Stimulated activated CD4-positive, alpha-beta T cell treated with anti-CD3 and anti-CD28 coated beads, Interleukin-4, amount 100 ng/mL, for 4 hours (primary cell): ENCODE measurements at regions not wholly inside any gene's neighbourhood (a gene's known extent, or its start where the extent isn't known, plus 50 kb on each side); places are given as distances from the start of the nearest gene placed in this dataset.

ENCODE experiments used
- DNase-seq, 2 experiments: peaks; one replicate each; pipeline ENCODE4 v3.0.0-alpha.2; 2020

DNA sequence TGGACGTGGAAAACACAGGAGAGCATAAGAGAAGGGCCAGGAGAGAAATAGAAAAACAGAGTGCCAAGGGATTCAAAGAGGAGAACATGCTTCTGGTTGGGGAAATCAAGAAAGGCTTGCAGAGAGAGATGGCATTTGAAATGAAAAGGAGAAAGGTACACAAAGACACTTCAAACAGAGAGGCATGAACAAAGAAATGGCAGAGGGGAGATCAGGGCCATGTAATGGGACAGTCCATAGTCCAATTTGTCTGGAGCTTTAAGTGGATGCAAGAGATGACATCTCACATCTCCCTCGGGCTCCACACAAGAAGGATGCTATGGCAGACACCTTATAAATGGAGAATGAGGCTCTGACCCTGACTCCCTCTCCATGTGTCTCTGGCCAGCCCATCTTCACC is 331.1 kb downstream of the MLLT3 start:
- no peak for DNase-seq

DNA sequence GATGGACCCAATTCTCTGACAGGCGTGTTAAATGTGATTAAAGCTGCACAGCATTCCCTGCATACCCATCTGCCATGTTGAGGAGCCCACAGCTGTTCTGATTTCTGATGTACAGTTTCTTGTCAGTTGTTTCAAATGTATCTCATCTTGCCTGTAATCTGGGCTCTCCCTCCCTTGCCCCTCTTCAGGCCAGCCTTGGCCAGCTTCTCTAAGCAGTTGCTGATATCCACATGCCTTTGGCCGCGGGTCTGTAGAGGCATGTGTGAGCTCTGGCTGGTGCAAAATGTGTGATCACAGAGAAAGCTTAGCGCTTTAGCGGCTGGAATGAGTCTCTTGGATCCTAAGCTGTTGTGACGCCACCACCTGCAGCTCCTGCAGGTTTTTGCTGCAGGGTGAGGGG is 332.0 kb downstream of the MLLT3 start:
- no peak for DNase-seq

DNA sequence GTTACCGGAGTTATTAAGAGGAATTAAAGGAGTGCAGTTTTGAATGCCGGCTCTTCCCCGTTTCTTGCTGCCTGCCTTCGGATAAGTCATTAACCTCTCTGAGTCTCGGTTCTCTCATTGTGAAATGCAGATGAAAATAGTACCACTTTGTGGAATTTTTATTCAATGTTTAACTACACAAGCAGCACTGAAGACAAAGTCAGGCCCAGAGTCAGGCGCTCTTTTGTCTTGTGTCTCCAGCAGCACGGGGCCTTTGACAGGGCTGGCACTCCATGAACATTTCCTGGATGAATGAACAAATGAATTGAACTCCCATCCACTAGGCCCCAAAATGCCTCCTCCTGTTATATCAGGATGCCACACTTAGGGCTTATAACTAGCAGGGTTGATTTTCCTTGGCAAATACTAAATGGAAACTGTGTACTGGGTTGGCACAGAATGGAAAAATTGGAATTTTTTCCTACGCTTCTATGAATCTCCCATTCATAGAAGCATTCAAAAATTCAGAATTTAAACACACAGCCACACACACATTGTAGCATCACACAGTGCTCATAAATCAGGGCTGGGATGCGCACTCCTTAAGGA is 332.8 kb downstream of the MLLT3 start:
- no peak for DNase-seq

DNA sequence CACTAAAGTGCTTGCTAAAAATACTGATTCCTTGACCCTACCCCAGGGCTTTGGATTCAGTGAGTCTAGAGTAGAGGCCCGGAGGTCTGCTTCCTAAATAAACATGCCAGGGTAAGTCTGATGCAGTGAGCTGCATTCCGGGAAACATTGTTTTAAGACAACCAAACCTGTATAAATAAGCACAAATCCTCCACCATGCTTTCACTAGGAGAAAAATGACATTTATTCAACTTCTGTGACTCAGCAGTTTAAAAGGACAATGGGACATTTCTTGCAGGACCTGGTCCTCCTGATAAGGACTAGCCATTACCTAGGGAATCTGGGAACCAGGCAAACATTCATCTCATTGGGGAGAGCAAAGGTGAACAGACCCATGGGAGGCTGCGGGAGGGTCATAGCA is 335.3 kb downstream of the MLLT3 start:
- DNase-seq = no peak

DNA sequence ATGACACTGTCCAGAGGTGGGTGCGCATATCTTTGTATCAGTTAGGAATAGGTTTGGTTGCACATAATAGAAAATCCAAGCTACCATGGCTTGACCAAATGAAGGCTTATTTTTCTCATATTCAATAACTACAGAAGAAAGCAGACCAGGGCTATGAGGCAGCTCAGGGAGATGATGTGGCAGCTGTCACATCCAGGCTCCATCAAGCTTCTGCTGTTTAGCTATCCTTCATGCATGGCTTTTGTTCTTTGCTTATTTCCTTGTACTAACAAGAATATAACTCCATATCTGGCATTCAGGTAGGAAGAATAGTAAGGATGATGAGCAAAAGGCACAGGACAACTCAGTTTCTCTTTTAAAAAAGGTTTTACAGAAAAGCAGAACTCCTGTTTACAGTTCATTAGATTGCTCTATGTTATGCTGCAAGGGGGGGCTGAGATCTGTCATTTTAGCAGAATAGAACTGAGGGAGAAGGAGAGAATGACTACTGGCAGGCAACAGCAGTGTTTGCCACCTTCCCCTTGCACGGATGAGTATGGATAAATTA is 336.1 kb downstream of the MLLT3 start:
- DNase-seq = no peak

DNA sequence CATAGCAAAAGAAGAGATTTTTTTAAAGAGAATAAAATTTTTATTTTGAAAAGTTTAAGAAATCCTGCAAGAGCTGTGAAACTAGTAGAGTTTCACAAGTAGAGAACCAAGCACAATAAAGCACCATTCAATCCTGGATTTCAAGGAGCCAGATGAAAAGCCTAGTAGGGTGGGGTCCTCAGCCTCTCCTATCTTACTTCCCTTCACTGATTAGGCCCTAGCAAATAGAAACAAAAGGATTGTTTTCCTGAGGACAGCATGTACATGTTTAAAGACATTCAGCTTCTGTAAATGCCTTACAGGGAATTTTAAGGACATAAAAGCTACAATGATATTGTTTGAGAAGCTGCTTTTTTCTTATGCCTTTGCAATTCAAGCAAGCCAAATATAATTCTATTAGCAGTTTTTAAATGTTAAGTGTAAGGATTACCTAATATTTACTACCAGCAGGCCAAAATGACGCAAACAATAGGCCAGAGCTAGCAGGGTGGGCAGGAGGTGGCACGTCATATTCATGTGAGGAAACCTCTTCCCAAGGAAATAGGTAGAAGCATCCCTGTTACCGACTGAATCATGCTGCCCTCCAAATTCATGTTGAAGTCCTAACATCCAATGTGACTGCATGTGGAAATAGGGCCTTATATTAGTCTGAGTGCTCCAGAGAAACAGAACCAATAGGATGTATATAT is 337.6 kb downstream of the MLLT3 start:
- DNase-seq = no peak

DNA sequence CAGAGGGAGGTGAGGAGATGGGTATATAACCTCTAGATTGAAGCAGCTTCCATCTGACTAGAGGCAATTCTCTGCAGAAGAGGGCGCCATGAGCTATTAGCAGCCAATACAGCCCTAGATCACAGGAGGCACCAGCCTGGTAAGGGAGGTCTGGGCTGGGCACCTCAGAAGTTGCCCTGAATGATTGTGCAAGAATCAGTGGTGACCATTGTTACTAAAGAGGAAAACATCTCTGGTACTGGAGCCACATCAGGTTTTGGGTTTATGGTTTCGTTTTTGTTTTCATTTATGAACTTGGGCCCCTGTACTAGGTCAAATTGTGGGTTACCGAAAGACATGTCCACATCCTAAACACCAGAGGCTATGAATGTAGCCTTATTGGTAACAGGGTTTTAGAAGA is 342.0 kb downstream of the MLLT3 start:
- DNase-seq = no peak

DNA sequence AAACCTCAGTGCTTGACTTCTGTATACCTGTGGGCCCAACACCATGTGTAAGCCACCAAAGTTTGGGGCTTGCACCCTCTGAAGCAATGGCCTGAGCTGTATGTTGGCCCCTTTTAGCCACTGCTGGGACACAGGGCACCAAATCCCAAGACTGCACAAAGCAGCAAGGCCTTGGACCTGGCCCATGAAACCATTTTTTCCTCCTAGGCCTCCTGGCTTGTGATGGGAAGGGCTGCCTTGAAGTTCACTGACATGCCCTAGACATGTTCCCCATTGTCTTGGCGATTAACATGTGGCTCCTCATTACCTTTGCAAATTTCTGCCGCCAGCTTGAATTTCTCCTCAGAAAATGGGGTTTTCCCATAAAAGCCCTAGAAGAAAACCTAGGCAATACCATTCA is 345.5 kb downstream of the MLLT3 start:
- DNase-seq = no peak

DNA sequence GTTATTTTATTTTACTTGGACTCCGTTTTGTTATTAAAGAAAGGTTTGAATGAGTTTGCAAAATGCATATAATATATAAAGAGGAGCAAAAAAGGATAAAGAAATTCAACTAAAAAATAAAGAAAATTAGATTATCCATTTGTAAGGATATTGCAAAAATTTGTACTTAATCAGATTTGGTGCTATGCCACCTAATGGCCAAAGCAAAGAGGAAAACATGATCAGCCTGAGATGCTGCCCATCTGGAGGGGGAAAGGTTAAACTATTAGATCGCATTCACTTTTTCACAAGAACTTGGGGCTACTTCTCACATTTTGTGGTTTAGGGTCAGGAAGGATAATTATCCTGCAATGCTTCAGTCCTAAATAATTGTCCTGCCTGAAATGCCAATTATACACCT is 350.6 kb downstream of the MLLT3 start:
- no peak for DNase-seq

DNA sequence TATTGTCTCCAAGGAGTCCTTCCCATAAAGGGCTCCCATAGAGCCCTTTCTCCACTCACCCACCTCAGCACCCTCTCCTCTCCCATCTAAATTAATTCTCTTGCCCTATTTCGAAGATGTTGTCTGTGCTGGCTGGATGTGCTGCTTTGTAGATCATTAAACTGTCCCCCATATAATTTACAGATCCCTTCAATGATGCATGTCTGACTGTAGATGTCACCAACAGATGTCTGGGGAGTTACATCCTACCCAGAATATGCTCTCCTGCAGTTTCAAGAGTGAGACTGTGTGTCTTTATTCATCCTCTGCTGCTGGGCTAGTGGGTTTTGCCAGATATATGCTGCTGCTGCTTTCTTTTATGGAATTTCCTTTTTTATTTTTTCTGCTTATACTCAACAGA is 351.2 kb downstream of the MLLT3 start:
- no peak for DNase-seq

DNA sequence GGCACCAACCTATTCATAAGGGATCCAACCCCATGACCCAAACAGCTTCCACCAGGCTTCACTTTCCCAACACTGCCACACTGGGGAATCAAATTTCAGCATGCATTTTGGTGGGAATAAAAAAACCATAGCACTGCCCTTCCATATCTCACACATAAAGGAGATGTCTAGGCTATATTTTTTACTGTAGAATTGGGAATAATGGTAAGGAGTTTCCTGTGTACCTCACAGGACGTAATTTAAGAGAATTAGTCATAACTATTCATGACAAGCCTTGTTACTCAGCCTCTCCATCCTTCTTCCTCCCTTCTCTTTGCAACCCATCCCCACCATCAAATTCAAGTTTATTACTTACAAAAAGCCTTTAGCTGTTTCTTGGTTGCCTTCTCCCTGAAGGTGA is 352.1 kb downstream of the MLLT3 start:
- DNase-seq = no peak

DNA sequence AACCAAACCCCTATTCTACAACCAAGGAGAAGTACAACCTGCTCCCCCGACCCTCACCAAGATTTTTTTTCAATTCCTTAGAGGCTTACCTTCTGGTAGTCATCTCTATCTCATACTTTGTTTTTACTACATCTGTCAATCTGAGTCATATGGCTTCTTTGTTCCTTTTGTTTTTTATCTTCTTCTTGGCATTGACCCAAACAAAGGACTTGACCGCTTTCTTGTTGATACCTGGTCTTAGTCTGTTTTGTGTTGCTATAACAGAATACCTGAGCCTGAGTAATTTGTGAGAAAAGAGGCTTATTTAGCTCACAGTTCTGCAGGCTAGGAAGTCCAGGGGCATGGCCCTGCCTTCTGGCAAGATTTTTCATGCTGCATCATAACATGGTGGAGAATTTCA is 352.7 kb downstream of the MLLT3 start:
- no peak for DNase-seq

DNA sequence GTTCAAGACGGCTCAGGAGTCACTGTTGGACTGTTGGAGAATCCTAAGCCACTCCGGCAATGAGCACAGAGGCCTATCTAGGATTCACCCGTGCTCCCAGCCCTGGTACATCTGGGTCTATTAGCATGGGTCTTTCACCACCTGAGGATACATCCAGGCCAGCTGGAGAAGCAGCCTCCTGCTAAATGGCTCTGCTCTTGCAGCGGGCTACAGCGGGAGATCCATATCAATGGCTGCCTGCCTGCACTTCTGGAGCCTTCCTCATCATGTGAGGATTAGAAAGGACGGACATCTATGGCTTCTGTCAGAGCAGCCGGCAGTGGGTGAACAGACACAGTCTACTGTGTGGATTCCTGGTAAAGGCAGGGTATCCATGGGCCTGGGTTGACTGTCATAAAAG is 357.4 kb downstream of the MLLT3 start:
- DNase-seq = no peak

DNA sequence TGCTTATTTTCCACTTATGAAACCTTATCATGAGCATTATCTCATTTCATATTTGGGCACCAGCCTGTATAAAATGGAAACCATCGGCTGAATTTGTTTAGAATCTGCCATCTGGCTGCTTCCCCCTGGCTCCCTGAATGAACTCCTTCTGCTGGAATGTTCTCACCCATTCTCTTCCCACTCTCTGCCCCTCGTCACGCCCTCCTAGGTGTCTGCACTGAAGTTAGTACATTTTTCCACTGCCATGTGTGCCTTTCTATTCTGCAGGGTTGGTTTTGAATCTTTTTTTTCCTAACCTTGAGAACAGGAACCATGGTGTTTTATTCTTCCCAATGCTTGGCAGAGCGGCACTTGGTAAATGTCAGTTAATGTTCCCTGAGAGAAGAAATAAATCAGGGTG is 359.7 kb downstream of the MLLT3 start:
- no peak for DNase-seq

DNA sequence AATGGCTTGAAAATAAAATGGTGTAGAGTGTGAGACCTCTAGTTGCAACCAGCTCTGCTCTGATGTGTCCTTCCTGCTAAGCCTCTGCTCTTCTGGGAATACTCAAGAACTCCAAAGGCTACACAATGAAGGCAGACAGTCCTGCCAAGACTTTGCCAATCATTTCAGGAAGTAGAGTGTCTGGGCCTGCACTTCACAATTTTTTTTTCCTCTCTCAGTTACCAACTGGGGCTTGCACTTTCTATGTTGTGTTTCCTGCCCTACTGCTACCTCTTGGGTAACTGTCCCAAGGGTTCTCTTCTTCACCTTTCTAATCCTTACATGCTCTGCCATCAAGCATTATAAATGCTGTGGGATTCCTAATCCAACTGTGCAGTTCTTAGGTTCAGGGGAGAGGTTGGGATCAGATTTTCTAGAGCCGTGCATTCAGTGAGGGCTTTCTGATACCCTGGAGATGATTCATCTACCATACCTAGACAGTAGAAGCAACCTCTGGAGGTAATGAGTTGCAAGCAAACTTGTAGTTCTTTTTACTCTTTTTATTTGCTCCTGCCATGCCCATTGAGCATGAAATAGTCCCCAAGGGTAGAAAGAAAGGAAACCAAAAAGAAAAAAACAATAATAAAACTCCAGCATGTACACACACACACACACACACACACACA is 365.9 kb downstream of the MLLT3 start:
- no peak for DNase-seq

DNA sequence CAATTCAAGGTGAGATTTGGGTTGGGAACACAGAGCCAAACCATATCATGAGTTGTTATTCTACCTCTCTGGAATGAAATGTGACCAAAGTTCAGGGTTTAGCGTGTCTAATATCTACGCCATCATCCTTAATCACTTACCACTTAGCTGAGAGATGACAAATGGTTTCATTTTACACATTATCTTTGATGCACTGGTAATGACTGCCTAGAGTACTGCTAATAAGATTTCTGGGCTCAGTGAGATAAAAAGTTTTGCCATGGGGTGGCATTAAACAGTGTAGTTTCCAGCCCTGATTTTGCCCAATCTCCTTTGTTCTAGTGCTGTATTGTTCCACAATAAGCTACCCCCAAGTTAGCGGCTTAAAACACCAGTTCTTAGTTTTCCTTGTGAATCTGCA is 367.2 kb downstream of the MLLT3 start:
- no peak for DNase-seq

DNA sequence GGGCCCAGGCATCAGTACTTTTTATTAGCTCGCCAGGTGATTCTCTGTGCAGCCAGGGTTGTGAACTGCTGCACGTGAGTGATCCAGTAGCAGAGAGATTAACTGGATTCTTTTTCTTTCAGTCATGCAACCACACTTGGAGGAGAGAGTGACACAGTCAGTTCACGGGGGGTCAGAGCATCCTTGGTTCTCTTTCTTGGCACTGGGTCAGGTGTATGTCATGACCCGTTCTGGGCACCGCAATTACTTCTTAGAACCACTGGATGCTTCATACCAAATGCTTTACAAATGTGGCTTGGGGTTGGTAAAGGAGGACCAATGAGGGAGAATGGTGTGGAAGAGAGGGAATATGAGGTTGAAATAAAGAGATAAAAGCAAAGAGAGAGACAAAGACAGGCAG is 368.7 kb downstream of the MLLT3 start:
- DNase-seq = no peak

DNA sequence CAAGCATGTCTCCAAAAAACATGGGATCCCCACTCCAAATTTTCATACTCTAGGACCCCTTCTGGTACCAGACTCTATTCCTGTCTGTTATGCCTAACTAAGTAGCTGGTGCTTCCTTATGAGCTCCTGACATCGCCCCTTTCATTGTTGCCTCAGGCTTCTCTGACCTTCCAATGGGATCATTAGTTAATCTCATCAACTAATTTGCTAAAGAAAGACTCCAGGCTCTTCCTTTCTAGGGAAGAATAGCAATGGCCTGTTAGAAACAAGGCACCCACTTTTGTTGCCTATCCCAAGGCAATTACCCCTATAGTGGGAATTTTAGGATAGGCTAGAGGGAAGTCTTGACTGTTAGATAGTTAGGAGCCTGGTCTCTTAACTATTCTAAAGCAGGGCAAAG is 369.5 kb downstream of the MLLT3 start:
- no peak for DNase-seq

DNA sequence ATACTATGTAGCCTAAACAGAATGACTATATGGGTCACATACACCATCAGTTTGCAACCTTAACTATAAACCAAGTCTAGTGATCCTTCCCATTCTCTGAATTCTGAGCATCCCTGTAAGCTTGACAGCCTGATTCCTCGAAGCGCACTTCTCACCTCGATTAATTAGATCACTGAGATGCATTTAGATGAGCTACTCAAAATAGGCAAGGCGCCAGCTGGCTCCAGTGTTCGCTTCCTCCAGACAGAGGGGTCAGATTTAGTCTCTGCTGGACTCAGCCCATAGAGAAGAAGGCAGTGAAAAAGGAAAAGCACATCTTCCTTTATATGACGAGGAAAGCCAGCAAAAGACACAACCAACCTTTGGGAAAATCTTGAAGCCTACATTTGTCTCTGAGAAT is 371.5 kb downstream of the MLLT3 start:
- no peak for DNase-seq

DNA sequence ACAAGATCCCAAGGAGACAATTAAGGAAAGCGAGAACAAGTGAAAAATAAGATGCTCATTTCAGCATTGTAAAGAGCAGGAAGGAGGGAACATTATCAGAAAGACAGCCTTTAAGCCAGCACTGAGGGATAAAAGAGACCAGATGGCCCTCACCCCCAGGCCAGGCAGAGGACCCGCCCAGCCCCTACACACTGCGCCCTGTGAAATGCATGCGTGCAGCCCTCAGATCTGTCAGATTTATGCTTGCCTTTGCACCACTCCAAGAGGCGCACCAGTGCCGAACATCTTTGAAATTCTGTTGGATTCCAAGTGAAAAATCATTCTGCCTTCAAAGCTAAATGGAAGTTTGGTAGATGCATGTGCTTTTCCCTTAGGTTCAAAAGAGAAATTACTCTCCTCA is 378.0 kb downstream of the MLLT3 start:
- DNase-seq = no peak

DNA sequence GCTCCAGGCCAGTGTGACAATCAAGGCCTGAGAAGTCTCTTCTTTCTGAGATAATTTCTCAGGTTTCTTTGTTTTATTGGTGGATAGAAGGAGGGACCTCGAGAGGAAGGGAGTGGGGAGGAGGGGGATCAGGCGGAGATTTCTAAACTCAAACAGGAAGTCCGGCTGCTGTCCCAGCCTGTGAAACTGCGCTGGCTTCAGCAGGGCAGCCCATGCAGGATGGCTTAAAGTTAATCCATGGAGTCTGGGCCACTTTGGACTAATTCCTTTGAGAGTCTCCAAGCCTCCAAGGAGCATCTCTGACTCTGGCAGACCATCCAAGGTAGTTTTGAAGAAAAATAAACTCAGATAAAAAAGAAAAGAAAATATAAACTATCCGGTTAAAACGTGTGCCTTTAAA is 378.5 kb downstream of the MLLT3 start:
- DNase-seq = no peak

DNA sequence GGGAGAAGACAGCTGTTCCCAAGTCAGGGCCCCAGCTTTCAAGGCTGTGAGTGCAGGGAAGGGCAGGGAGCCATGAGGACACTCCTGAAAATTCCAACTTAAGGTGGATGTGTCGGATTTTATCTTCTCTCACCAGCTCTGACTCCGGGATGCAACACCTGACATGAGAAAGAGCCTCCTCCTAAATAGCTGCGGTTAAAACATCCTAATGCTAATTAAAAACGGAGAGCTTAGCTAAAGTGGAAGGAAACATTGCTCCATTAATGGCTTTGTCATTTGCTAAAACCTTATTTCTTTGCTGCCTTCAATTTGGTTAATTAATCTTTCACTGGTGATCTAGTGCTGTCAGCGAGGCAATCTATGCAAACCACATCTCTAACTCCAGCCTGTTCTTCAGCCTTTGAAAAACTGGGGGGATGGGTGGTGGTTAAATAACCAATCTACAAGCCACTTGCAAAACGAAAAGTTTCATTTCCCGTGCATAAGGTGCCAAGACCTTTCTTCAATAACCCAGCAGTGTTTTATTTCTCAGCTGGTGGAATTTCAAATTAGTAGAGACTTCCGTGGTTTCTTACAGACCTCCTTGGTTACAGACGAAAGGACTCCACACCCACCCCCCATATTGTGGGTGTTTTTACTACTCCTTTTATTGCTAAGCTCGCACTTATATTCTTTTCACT is 379.6 kb downstream of the MLLT3 start:
- DNase-seq = peak; percentile 9 to 11

DNA sequence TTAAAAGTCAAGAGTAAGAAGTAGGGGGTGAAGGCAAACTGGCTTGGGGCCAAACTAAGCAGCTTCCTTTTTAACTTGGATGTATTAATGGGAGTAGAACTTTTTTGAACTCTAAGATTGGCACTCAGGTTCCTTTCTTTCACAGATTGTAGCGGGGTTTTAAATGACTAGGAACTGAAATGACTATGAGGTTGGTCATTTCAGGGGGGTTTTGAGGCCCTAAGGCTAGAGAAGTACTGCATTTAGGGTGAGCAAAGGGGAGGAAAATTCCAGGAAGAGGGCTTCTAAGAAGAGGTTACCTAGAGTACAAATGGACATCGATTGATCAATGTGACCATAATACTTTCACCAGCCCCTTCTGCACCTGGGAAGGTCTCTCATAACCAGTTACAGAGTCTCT is 381.8 kb downstream of the MLLT3 start:
- no peak for DNase-seq

DNA sequence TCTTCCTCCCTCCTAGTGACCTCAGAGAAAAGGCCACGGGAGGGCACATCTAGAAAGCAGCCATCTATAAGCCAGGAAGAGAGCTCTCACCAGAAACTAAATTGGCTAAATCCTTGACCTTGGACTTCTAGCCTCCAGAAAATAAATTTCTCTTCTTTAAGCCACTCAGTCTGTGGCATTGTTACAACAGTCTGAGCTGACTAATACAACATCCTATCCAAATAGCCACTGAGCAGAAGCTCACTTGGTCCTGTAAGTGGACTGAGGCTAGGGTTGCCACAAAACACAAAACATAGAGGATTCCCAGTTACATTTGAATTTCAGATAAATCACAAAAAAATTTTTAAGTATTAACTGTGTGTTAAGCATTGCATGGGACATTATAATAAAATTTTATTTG is 383.4 kb downstream of the MLLT3 start:
- no peak for DNase-seq
